ENCODE measurements at regions not wholly inside any gene's neighbourhood (a gene's known extent, or its start where the extent isn't known, plus 50 kb on each side); places are given as distances from the start of the nearest gene placed in this dataset.
"Not testable (repeated sequence)": the region's sequence is repeated elsewhere in the genome, so short reads cannot be mapped to it uniquely, and the experiment has no call there.

DNA sequence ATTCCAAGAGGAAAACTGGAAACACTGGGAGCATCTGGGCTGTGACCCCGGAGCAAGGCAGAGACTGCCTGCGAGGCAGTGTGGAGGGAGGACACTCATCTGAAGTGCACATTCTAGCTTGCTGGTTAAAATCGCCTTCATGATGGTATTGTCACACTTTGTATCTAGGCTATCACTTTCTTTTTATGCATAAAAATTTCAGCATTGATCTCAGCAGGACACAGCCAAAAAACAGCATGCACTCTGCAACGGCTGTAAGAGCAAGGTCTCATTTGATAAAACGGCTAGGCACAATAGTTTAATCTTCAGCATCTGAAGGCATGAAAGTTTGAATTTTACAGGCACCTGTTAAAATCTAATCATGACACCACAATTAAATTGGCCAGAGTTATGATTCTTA is 110.8 kb upstream of the IRX1 start:
- no peak for DNase-seq (ENCODE audit: low read depth, low spot score)

DNA sequence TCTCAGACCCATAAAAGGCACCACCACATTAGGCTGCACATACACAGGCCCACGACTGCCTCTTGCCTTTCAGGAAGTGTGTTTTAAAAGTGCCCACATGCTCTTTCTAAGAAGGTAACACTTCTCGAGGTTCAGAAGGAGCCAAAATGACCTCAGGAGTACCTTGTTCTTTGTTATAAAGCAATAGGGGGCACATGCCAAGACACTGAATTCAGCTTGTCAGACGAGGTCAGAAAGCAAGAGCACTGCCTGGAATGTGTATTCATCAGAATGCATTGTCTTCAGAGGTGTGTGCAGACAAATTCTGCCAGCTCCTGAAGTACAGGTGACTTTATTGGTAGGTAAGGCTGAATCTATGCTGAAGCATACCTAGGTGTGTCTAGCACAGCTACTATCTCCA is 114.5 kb upstream of the IRX1 start:
- DNase-seq (ENCODE audit: low read depth, low spot score): no peak

DNA sequence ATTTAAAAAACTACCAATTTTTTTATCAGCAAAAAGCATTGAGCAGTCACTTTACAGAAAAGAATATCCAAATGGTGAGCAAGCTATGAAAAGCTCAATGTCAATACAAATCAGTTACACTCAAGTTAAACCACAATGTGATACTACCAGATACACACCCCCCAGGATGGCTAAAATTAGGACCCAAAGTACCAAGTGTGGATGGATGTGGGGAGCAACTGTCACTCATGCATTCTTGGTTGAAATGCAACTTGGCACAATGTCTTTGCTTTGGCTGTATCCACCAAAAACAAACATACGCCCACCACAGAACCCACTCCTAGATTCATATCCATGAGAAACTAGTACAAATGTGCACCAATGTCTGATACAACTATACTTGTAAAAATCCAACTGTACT is 120.0 kb upstream of the IRX1 start:
- DNase-seq (ENCODE audit: low read depth, low spot score): no peak

DNA sequence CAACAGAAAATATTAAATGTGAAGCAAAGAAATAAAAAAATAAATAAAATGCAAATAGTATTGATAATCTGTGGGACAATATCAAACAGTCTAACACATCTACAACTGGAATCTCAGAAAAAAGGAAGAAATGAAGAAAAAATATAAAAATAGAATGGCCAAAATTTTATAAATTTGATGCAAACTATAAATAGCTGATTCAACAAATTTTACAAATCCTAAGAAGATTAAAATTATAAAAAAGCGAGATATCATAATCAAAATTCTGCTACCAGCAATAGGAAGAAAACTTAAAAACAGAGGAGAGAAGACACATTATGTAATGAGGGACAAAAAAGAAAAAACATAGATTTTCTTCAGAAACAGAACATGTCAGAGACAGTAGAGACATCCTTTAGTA is 129.2 kb upstream of the IRX1 start:
- DNase-seq (ENCODE audit: low read depth, low spot score): no peak

DNA sequence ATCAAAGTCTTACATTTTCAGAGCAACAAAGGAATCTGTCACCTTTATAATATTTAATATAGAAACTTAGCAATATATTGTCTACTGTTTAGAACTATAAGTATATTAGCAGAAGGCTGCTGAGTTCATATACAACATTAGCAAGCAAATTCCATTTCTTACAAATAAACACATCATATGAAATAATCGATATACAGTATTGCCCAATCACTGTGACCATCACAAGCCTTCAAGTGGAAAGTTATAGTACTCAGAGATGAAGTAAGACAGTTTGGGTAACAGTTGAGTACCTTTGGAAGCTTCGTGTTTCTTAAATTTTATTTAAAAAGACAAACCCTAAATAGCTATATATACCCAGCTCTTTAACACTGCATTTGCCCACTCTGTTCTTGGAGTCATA is 135.2 kb upstream of the IRX1 start:
- DNase-seq (ENCODE audit: low read depth, low spot score): no peak

DNA sequence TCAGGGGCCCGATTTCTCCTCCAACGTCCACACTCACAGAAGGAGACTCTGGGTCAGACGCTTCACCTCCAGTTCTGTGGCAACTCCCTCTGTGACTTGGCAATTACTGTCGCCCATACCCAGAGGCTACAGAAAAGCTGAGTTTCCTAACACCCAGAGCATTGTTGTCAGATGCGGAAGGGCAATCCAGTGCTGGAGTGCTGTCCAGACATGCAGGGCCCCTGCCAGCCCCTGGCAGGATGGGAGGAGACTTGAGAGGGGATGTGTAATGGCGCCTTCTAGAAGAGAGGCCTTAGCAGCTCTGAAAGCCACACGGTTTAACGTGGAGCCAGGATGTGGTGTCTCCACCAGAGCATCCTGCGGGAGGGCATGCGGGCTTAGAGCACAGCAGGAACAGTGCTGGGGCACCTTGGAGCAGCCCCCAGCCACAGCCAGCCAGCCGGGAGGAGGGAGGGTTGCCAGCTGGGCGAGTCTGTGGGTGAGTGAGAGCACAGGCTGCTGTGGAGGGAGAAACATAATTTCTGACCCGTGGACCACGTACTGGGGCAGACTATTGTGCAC is 139.4 kb upstream of the IRX1 start:
- peak; percentile 13 for DNase-seq (ENCODE audit: low read depth, low spot score)

DNA sequence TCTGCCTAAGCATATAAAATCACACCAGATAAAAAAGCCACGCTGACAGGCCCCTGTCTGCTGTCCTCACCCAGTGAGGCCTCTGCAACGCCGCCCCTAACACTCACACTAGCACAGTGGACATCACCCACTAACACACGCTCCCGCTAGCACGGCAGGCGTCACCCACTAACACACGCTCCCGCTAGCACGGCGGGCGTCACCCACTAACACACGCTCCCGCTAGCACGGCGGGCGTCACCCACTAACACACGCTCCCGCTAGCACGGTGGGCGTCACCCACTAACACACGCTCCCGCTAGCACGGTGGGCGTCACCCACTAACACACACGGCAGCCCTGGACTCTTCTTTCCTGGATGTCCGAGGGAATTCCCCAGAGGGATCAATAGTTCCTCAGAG is 141.6 kb upstream of the IRX1 start:
- not testable (repeated sequence) for DNase-seq (ENCODE audit: low read depth, low spot score)

DNA sequence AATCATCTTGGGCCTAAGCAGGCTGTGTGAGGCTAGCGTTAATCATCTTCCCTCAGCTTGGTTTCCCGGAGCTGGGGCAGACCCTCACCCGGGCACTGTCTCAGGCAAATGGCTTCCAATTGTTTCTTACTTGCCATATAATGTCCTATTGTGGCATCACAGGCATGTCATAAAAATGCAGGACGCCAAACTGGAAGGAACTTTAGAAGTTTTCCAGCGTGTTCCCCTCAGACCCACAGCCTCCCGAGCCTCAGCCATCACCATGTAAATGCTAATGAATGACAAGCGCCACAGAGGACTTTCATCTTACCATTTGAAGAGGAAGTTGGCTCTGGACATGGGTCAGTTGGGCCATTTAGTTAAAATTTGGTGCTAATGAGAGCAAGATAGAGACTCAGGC is 143.0 kb upstream of the IRX1 start:
- DNase-seq (ENCODE audit: low read depth, low spot score): no peak

DNA sequence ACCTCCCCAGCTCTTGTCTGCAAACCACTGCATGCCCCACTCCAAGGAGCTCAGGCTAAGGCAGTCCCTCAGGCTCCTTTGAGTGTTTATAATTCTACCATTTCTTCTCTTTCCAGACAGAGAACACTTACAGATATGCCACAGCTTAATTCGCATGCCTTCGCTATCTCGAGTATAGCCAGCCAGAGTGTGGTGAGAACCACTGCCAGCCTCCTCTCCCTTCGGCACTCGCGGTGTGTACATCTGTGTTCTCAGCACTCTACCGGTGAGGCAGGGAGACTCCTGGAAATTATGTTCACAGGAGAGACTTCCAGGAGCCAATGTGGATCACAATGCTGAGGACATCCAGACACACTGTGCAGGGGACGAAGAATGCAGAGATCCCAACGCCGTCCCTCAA is 143.7 kb upstream of the IRX1 start:
- no peak for DNase-seq (ENCODE audit: low read depth, low spot score)

DNA sequence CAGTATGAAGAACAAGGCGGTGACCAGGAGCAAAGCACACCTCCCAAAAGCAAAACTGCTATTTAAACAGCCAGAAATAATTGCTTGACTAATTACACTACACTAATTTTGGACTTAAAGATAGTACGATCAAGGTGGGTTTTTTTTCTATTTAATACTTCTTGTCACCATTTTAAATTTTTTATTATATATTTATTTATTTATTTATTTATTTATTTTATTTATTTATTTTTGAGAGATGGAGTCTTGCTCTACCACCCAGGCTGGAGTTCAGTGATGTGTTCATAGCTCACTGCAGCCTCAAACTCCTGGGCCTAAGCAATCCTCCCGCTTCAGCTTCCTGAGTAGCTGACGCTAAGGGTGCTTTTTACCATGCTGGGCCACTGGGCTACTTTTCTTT is 146.2 kb upstream of the IRX1 start:
- DNase-seq (ENCODE audit: low read depth, low spot score): no peak

DNA sequence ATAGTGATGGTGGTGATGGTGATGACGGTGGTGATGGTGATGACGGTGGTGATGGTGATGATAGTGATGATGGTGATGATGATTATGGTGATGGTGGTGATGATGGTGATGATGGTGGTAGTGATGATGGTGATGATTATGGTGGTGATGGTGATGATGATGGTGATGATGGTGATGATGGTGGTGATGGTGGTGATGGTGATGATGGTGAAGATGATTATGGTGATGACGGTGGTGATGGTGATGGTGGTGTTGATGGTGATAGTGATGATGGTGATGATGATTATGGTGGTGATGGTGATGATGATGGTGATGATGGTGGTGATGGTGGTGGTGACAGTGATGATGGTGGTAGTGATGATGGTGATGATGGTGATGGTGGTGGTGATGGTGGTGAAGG is 149.2 kb upstream of the IRX1 start:
- DNase-seq (ENCODE audit: low read depth, low spot score): no peak

DNA sequence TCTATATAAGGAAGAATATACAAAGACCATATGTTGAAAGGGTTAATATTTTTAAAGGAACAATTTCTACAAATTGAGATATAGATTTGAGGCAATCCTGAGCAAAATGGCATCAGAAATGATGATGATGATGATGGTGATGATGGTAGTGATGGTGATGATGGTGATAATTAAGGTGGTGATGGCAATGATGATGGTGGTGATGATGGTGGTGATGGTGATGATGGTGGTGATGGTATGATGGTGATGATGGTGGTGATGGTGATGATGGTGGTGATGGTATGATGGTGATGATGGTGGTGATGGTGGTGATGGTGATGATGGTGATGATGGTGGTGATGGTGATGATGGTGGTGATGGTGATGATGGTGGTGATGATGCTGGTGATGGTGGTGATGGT is 150.1 kb upstream of the IRX1 start:
- DNase-seq (ENCODE audit: low read depth, low spot score): not testable (repeated sequence)

DNA sequence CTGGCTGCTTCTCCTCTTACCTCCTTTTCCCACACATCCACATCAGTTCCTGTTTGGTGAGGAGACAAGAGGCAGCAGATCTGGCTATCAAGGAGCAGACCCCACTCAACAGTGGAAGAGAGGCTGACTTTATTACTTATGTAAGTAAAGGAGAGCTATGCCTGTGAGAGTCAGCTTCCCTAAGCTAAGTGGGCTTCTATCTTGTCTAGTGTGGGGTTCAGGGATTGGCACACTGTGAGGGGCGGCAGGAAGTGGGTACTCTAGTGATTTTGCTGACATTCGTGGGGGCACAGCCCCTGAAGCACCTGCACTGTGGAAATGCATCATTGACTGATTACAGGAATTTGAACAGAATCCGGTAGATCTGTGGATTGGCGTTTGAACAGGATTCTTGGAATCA is 163.5 kb upstream of the IRX1 start:
- no peak for DNase-seq (ENCODE audit: low read depth, low spot score)

DNA sequence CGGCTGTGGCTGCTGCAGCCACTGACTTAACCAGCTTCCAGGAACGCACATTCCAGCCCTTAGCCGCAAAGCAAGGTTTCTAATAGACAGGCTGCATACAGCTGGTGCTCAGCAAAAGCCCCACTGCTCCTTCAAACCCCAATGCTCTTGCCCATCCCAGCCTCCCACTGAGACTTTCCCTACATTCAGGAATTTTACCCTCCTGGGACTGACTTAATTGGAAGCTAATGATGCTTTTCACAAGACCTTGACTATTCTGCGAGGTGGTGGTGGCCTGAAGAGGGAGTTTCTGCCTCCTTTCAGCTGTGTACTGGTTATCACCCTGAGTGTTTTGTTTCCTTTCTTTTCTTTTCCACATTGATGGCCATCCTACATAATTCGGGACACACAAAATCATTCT is 164.9 kb upstream of the IRX1 start:
- DNase-seq (ENCODE audit: low read depth, low spot score): peak; percentile 8

DNA sequence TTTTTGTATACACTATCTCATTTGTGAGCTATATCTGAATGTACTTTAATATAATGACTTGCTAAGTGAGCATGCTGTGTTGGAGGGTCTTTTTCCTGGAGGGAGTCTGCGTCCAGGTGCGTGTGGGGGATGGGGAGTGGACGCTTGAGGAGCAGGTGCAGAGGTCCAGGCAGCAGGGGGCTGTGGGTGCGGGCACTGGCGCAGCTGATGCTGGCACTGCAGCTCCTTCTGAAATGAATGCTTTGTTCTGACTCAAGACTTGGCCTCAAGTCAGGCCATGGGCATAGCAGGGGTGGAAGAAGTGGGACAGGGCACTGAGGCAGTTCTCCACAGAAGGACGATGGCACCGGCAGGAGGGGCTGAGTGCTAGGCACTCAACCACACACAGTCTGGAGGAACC is 165.7 kb upstream of the IRX1 start:
- no peak for DNase-seq (ENCODE audit: low read depth, low spot score)

DNA sequence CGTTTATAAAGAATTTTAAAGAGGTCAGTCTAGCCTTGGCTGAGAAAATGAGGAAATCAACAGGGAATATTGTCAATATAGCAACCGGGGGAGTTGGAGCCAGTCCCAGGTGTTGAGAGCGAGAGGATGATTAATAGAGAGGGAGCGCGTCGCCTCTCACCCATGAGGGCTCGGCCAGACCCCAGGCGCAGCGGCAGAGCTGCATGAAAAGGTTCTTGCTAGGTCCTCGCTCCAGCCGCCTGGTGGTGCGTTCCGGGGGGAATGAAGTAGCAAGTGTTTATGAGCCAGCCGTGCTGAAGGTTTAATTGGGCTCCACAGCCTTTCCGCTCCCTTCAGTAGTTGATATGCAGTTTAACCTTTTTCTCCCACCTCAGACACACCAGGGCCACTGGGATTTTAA is 167.3 kb upstream of the IRX1 start:
- DNase-seq (ENCODE audit: low read depth, low spot score): peak; percentile 43

DNA sequence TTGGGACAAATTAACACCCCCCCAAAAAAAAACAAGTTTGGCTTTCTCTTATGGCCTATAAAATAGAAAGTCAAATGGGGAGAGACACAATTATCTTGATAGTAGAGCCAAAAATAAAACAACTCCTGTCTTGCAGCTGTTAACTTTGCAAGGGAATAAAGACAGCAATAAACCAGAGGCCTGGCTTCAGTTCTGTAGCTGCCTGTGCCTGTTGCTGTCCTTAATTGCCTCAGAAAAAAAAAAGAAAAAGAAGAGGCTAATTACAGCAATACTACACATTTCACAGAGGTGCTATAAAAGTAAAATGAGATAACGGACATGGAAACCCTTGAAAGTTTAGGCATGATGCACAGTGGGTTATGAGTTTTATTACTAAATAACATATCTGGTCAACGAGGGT is 170.7 kb upstream of the IRX1 start:
- no peak for DNase-seq (ENCODE audit: low read depth, low spot score)

DNA sequence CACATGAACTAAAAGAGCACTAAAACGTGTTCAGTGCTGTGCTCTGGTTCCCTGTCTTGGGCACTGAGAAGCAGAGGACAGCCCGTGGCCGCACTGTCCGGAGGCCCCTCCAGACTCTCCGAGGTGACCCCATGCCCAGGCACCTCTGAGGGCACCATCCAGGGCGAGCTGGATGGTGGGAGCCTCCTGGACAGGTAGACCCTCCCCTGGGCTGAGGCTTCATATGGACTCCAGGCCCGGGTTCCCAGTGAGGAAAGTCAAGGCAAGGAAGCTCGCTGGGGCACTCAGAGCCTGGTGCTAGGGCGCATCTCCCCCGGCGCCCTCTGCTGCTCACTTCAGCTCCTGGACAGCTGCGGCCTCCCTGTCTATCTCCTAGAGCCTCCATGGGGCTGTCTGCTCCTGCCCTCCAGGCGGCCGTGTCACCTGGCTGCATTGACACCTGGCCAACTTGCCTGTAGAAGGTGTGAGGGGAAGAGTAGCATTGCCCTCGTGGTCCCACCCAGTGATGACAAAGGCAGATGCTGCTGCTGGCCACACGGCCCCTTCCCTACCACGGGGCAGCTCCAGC is 178.2 kb upstream of the IRX1 start:
- DNase-seq (ENCODE audit: low read depth, low spot score): peak; percentile 71

DNA sequence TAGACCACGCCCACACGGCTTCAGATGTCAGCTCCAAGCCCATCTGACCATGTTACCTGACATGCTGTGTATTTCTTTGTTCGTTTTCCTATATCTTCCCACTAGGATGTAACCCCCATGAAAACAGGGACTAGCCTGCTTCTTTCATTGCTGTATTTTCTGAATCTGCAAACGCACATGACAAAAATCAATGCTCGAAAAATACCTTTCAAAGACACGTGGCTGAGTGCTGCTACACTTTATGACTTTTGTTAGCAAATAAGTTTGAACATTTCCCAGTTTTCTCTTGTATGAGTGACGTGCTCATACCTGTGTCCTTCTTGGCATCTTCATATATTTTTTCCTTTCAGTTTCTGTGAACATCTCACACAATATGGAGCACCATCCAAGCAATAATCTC is 181.3 kb upstream of the IRX1 start:
- DNase-seq (ENCODE audit: low read depth, low spot score): no peak

DNA sequence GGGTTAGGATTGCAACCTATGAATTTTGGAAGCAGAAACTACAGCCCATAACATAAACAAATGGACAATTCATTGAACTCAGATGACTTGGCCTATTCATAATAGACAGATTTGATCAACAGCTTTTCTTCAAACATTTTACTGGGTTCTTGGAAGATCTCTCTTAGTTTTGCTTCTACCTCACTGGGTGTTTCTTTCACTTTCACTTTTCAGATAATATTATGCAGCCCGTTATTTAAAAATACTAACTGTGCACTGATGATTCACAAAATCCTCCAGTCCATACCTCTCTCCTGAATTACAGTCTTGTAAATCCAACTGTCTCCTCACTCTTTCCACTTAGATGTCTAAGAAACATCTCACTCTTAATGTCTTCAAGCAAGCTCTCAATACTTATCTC is 183.5 kb upstream of the IRX1 start:
- no peak for DNase-seq (ENCODE audit: low read depth, low spot score)

DNA sequence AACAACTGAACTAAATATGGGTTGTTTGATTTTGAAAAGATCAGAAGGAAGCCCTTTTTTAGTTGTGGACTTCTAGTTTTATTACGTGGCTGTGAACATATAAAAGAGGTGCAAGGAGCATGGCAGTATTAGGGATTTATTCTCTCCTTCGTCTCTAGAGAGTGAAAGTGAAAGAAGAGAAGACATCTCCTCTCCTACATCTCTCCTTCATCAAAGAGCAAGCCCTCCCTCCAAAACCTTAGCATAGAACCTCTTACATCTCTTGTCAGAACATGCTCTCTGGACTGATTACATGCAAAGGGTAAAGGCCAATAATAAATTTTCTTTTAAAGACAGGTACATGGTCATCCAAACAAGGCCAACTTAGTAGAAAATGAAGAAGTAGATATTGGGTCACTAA is 184.3 kb upstream of the IRX1 start:
- no peak for DNase-seq (ENCODE audit: low read depth, low spot score)

DNA sequence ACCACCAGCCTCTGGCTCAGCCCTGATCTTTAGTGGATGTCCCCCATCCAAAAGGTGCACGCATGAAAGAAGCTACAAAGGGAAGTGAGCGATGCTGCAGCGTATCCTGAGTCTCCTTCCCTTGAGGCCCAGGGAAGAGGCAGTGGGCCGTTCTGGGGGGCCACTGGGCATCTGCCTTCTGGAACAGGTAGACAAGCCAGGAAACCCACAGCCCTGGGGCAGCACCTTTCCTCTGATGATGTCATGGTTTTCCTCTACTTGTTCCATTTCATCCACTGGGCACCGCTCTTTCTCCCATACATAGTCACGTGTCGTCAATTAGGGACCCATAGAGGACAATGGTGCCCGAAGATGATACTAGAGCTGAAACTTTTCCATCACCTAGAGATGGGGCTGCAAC is 194.0 kb upstream of the IRX1 start:
- DNase-seq (ENCODE audit: low read depth, low spot score): no peak

DNA sequence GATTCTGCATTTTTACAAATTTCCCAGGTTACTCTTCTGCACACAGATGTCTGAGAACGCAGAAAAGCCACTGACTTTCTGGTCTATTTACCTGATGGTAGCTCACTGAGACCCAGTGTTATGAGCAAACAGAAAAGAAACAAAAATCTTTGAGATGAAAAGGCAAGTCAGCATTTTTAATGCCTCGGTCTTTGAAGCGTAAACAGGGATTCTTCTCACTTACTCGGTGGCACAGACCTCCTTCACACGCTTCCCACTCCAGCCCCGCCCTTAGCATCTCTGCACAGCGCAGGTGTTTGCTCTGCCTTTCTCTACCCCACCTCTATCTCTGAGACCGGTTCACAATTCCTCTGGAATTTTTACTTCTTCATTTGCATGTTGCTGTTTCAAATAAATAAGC is 195.0 kb upstream of the IRX1 start:
- no peak for DNase-seq (ENCODE audit: low read depth, low spot score)

DNA sequence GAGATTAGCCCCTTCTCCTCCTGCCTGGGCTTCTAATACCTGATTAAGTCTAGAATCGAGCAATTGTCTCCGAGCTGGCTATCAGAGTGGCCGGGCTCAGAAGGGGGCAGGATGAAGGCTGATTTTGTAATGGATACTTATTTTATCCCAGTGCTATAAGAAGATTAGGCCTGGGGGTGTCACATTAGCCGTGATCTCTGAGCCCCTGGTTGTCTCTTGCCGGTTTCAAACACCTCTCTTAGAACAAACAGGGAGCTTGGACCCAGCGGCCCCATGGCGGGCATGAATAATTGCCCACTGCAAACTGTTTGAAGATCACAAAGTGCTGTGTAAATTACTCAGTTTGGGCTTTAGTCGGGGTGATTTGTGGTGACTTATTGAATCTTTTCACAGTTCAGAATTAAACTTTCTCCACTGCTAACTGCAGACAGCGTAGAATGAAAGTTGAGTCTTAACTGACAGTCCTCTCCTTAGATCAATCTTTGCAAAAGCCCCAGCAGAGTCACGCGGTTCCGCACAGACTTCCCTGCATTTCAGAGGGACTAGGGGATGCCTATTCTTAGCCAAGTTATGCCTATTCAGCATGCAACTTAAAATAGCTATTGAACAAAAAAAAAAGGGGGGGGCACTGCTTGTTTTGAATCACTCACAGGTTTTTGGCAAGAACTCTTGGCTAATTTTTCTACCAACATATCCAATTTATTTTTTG is 200.6 kb upstream of the IRX1 start:
- DNase-seq (ENCODE audit: low read depth, low spot score): no peak

Measured in ELF-1 (cell line).